ENCODE measurements at regions not wholly inside any gene's neighbourhood (a gene's known extent, or its start where the extent isn't known, plus 50 kb on each side); places are given as distances from the start of the nearest gene placed in this dataset.
"Not testable (repeated sequence)": the region's sequence is repeated elsewhere in the genome, so short reads cannot be mapped to it uniquely, and the experiment has no call there.

DNA sequence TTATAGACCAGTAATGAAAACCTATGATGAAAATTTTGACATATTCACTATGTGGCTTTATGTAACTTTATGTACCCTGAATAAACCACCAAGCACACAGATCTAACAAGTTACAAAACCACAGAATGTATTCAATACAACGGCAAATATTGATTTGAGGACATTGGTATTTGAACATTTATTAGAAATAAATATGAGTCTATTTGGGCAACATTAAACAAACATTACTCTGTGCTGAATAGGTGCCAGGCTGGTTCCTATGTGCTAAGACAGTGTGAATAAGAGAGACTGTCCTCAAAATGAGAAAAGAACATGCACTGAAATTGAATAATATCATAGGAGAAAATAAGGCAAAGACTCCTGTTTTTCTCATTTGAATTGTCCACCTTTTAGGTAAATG, 1341.2 kb downstream of the PLA2G4A start:
- no peak for DNase-seq (ENCODE audit: low spot score)

DNA sequence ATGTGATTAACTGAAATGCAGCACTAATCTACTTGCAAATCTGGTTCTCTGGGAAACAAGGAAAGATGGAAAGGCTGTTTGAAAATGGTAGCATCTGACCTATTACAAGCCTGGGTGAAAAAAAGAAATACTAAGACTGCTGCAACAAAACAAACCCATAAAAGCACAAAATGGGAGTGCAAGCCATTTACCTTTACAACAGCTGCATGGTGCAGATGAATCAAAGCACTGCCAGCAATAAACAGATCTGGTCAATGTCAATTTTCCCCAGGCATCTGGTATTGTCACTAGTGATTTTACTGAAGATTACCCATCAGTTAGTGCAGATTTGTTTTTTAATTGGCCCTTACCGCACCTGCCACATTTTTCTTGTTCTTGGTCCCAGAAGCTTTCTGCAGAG, 1341.7 kb downstream of the PLA2G4A start:
- DNase-seq (ENCODE audit: low spot score) = no peak

DNA sequence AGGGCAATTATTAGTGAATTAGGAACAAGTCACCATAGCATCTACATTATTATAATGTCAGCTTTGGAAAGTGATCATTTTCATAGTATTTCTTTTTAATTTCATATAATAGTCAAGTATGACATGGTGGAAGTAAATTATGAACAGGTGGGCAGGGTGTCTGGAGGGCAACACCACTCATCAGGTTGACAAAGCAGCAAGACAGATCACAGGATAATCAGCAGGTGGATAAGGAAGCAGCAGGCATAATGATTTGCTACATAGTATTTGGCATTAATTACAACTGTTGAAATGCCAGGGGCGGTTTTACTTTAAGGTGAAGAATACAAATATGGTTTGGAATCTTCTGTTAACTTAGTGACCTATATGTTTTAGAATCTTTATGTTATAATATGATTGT, 1342.2 kb downstream of the PLA2G4A start:
- DNase-seq (ENCODE audit: low spot score) = no peak

DNA sequence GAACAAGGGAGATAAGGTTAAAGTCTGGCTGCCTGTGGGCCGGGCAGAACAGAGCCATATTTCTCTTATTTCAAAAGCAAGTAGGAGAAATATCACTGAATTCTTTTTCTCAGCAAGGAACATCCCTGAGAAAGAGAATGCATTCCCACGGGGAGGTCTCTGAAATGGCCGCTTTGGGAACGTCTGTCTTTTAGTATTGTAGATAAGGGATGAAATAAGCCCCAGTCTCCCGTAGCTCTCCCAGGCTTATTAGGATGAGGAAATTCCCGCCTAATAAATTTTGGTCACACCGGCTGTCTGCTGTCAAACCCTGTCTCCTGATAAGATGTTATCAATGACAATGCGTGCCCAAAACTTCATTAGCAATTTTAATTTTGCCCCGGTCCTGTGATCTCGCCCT, 1353.3 kb downstream of the PLA2G4A start:
- not testable (repeated sequence) for DNase-seq (ENCODE audit: low spot score)

DNA sequence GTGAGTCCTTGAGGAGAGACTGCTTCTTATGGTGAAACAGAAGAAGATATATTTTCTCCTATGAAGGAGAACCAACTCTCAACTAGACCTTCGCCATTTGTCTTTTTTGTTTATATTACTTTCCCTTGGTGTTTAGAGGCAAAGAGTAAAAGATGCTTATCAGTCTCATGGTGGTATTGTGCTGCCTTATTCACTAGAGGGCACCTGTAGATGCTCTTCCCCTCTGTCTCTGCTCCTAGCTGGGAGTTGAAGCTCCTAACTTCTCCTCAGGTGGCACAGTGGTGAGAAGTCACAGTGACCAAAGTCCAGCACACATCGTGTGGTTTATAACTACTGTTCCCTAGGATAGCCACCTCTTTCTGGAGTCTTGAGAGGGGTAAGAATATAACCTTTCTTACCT, 1359.6 kb downstream of the PLA2G4A start:
- no peak for DNase-seq (ENCODE audit: low spot score)

DNA sequence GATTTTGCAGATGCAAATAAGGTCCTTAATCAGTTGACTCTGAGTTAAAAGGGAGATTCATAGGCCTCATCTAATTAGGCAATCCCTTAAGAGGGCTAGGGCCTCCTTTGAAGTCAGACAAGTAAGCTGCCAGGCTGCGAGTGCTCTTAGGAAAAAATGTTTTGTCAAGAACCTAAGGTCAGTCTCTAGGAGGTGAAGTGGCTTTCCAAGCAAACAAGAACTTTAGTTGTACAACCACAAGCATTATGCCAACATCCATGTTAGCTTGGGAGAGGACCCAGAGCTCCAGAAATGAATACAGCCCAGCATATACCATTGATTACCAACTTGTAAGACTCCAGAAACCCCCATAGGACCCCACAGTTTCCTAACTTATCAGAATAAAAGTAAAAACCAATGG, 1366.2 kb downstream of the PLA2G4A start:
- DNase-seq (ENCODE audit: low spot score) = no peak

DNA sequence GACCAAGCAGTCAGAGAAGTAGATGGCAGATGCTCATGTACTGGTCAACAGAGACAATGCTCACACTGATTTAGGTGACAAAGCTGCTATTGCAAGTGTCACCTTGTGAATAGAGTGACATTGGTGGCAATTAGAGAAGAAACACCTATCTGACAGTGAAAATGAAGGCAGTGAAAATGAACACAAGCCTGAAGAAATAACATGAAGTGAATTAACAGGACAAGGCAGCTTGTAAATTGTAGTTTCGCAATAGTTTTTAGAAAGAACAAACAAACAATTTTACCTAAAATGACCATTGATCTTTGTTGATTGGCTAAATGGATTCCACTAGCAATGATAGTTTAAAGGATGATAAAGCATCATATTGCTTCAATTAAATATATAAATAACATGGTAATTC, 1389.5 kb downstream of the PLA2G4A start:
- DNase-seq (ENCODE audit: low spot score) = no peak

DNA sequence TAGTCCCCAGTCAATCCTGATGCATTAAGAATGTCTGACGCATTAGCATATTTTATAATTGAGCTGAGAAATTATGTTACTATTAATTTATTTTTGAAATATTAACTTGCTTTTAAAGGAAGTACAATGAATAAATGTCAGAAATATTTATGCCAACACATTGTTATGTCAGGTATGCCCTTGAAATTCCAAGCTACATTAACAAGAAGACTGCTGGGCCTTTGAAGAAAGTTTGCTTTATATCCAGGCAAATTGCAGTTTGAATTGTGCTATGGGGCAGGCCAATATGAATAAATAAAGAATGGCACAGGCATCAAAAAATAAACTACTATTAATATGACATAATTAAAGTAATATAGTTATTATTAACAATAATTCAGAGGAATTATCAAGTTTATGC, 1391.3 kb downstream of the PLA2G4A start:
- no peak for DNase-seq (ENCODE audit: low spot score)

DNA sequence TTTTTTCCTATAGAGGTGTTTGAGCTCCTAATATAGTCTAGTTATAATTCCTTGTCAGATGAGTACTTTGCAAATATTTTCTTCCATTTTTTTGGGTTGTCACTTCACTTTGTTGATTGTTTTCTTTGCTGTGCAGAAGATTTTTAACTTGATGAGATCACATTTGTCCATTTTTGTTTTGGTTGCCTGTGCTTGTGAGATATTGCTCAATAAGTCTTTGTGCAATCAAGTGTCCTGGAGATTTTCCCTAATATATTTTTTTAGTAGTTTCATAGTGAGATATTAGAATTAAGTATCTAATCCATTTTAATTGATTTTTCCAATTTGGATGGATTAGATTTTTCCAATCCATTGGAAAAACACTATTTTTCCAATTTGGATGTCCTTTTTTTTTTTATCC, 1395.5 kb downstream of the PLA2G4A start:
- DNase-seq (ENCODE audit: low spot score) = no peak

DNA sequence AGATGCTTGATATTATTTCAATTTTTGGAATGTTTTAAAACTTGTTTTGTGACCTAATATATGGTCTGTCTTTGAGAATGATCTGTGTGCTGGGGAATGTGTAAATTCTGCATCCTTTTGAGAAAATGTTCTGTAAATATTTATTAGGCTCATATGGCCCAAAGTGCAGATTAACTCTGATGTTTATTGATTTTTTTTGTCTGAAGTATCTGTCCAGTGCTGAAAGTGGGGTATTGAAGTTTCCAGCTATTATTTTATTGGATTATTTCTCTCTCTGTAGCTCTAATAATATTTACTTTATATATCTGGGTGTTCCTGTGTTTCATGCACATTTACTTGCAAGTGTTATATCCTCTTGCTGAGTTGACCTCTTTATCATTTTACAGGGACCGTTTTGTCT, 1397.2 kb downstream of the PLA2G4A start:
- DNase-seq (ENCODE audit: low spot score) = no peak

DNA sequence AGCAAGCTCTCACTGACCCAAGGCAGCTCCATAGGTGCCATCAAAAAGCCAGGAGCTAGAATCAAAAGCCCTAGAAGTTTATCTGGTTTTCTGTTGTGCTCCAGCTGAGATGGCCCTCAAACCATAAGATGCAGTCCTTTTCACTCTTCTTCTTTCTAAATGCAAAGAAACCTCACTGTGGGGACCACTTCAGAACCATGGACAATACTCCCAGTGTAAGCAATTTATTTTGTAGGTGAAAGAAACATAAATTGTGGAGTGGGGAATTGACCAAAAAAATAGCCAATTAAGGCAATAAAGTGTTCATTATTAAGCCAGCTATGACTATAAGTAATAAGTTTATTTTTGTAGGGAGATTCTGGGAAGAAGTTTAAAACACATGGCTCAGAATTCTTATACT, 1399.9 kb downstream of the PLA2G4A start:
- no peak for DNase-seq (ENCODE audit: low spot score)

DNA sequence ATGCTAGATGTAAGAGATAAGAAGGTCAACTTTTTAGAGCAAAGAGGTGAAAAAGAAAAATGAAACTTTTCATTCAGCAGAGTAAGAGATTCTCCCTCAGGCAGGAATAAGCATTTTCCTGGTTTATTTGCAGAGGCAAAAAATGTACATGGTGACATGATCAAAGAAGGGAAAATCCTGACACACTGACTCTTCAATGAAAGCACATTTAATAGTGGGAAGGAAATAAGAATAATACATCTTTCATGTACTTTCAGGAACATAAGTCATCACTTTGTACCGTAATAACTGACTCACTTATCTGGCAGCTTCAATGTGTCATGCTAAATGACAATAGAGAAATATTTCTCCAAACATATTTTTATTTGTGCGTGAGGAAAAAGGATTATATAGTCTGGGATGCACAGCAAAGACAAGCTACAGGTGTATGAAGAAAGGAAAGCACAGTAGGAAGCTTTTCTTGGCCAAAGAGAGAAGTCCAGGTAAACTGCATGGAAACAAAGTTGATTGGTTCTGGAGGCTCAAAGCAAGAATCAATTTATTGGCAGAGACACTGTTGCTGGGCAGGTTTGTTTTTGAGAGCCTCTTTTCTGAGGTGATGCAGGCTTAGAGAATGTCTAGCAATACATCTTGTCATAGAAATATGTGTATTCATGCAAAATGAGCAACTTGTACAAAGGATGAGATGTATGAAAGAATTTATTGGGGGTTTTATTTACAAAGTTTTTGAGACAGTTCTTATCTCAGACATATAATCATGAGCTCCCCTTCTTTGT, 1409.0 kb downstream of the PLA2G4A start:
- no peak for DNase-seq (ENCODE audit: low spot score)

DNA sequence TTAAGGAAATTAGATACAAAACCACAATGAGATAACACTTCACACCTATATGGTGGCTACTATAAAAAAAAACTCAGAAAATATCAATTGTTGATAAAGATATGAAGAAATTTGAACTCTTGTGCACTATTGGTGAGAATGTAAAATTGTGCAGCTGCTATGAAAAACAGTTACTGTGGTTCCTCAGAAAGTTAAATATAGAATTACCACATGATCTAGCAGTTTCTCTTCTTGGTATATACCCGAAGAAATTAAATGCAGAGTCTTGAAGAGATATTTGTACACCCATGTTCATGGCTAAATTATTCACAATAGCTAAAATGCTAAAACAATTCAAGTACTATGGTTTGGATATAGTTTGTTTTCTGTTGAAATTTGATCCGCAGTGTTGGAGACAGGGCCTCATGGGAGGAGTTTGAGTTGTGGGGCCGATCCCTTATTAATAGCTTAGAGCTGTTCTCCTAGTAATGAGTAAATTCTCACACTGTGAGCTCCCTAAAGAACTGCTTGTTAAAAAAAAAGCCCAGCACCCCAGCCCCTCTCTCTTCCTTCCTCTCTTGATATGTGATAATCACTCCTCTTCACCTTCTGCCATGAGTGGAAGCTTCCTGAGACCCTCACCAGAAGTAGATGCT, 1412.1 kb downstream of the PLA2G4A start:
- DNase-seq (ENCODE audit: low spot score) = peak; percentile 39

DNA sequence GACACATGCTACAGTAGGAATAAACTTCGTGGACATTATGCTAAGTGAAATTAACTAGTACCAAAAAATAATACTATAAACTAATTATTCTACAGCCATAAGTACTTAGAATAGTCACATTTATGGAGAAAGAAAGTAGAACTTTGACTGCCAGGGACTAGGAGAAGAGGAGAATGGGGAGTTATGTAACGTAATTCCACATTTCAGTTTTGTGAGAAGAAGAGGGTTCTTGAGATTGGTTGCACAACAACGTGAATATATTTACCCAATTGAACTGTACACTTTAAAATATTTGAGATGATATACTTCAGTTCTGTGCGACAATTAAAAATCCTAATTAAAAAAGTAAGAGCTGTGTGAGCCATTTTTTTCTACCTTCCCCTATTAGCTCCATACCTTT, 1412.9 kb downstream of the PLA2G4A start:
- no peak for DNase-seq (ENCODE audit: low spot score)

DNA sequence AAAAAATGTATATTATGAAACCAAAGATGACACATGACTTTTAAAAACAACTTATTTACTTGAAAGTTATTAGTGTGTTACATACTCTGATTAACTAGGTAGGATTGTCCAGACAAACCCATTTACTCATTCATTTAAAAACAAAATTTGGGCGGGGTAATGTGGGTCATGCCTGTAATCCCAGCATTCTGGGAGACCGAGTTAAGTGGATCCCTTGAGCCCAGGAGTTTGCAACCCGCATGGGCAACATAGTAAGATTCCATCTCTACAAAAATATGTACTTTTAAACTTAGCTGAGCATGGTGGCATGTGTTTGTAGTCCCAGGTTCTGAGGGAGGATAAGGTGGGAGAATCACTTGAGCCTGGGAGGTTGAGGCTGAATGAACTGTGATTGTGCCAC, 1414.7 kb downstream of the PLA2G4A start:
- no peak for DNase-seq (ENCODE audit: low spot score)

DNA sequence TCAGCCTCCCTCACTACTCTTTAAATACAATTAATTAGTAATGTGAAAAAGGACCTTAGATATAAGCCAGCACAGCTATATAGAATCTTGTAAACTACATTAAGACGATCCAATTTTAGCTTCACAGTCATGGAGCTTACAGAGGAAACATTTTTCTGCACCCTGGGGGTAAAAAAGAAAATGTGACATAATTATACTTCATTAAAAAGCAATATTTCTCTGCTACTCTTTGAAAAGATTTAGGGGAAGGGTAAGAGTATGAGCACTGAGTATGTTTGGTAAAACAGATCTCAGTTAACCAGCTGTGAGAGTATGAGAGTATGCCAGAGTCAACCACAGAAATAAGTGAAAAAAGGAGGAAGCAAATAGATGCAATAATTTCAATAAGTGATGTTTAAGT, 1415.9 kb downstream of the PLA2G4A start:
- DNase-seq (ENCODE audit: low spot score) = no peak

DNA sequence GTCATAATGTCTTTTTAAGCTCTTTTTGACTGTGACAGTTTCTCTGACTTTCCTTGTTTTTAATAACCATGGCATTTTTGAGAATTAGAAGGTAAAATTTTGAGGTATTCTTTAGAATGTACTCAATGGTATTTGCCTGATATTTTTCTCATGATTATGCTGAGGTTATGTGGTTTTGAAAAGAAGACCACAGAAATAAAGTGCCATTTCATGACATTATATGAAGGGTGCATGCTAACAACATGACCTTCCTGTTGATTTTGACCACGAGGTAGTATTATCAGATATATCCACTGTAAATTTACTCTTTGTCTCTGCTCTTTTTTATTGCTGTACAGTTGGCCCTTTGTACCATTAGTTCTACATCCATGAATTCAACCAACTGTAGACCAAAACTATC, 1418.5 kb downstream of the PLA2G4A start:
- no peak for DNase-seq (ENCODE audit: low spot score)

DNA sequence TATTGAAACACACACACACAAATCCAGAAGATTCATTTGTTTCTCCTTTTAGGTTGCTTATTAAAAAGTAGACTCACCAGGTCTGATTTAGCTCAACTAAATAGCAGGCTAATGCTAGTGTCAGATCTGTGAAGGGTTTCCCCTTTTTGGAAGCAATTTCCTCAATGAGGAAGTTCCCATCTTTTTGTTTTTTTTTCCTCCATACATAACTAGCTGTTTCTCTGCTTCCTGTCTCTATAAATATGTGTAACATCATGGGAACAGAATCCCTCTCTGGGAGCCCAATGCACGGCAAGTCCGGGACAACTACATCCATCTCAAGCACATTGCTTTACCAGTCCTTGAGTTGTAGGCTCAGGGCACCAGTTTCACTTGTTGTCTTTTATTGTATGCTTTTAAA, 1421.1 kb downstream of the PLA2G4A start:
- no peak for DNase-seq (ENCODE audit: low spot score)

DNA sequence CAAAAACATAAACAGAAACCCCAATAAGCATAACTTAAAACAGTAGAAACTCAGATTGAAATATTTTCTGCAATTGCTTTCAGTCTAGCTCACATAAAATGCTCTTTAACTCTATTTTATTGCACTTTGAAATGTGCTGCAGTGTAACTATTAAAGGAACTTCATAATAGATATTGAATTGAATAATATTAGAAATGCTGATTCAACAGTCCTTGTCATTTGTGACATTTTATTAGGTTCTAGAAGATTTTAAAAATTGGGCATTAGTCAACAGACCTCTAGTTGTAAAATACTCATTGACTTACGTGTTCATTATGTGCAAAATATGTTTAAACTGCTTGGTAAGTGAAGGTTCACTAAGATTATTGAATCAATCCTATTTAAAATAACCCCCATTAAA, 1422.3 kb downstream of the PLA2G4A start:
- DNase-seq (ENCODE audit: low spot score) = no peak

DNA sequence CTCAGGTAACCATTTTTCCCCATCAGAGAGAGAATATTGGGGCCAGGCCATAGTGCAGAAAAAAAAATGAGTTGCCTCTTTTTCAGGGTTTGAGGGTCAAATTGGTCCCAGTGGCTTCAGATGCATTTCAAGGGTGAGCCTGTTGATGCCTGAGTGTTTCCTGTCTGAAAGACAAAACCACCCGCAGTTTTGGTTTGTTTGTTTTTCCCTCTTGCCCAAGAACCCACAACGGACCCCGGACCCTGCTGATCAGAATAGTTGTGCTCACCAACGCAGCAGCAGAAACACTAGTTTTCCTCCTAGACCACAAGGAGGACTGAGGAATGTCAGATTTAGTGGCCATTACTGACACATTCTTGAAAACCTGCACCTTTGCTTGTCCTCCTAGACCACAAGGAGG, 1433.1 kb downstream of the PLA2G4A start:
- DNase-seq (ENCODE audit: low spot score) = no peak

DNA sequence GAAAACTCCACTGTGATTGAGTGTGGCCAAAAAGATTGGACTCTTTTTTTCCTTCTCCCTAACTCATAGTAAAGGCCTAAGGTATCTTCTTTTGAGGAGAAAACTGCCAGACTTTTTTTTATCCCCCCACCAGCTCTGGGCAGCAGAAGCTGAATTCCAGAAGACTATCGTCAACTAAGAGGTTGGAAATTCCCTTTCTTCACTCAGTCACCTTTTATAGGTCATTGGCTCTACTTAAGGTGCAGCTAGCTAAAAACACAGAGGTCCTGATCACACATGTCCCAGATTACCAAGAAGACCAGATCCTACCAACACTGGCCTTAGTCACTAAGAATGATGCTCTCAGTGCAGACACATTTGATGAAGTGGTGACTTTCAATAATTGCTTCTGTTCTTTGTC, 1441.2 kb downstream of the PLA2G4A start:
- DNase-seq (ENCODE audit: low spot score) = no peak

DNA sequence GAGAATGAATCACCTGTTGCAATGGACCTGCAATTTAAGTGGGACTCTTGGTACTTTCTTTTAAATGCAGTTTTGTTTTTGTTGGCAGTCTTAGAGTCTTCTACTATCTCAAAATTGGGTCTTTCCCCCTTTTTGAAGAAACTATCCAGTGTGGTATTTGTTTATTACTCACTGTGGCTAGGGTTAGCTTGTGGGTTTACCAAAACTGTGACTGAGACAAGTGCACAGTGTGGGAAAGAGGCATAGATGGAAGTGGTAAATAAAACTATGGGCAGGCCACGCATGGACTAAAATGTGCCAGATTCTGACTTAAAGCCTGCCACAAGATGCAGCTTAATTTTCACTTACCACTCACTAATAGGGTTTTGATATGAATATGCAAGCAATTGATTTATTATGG, 1441.7 kb downstream of the PLA2G4A start:
- no peak for DNase-seq (ENCODE audit: low spot score)

DNA sequence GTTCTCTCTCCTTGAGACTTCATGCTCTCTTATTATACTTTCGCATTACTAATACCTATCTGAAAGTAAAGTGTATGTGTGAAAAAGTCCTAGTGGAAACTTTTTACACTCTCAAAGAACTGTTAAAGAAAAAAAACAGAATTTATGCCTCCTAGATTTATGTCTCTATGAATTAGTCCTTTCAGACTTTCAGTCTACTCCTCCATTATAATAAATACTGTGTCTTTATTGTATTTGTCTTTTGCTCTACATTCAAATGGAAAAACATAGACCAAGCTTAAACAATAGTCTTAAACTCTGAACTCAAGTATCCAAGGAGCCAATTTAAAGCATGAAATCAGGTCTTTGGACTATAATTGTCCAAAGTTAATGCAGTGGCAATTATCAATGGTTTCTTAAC, 1449.0 kb downstream of the PLA2G4A start:
- DNase-seq (ENCODE audit: low spot score) = no peak

DNA sequence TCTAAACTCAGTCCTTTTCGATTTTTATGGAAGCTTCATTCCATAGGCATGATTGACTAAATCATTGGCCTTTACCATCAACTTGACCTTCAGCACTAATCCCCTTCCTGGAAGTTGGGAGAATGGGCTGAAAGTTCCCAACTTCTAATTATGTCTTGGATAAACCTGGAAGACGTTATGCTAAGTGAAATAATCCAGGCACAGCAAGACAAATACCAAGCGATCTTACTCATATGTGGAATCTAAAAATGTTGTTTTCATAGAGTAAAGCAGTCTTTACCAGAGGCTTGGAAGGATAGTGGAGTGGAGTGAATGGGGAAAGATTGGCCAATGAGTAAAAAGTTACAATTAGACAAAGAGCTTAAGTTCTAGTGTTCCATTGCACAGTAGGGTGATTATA, 1453.2 kb downstream of the PLA2G4A start:
- no peak for DNase-seq (ENCODE audit: low spot score)
